GM12874 (cell line): ENCODE measurements at regions not wholly inside any gene's neighbourhood (a gene's known extent, or its start where the extent isn't known, plus 50 kb on each side); places are given as distances from the start of the nearest gene placed in this dataset.

ENCODE experiments used
- TF ChIP-seq, protein P1 (sequence below): IDR thresholded peaks from 2 replicates; pipeline ENCODE4 v1.5.1; 2011; ENCODE audit warnings: low read depth, mild to moderate bottlenecking, control low read depth, low read length, moderate library complexity; ENCODE audit not compliant: insufficient read depth

- TF ChIP-seq, protein P1, sequence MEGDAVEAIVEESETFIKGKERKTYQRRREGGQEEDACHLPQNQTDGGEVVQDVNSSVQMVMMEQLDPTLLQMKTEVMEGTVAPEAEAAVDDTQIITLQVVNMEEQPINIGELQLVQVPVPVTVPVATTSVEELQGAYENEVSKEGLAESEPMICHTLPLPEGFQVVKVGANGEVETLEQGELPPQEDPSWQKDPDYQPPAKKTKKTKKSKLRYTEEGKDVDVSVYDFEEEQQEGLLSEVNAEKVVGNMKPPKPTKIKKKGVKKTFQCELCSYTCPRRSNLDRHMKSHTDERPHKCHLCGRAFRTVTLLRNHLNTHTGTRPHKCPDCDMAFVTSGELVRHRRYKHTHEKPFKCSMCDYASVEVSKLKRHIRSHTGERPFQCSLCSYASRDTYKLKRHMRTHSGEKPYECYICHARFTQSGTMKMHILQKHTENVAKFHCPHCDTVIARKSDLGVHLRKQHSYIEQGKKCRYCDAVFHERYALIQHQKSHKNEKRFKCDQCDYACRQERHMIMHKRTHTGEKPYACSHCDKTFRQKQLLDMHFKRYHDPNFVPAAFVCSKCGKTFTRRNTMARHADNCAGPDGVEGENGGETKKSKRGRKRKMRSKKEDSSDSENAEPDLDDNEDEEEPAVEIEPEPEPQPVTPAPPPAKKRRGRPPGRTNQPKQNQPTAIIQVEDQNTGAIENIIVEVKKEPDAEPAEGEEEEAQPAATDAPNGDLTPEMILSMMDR, result no peak
These were observed 262.6 kb downstream of the ATPSCKMT start for GRCh38 chr5:9987101-9987500.

- TF ChIP-seq, protein P1, result no peak
These were observed 272.6 kb downstream of the ATPSCKMT start for GRCh38 chr5:9977070-9977469.

DNA sequence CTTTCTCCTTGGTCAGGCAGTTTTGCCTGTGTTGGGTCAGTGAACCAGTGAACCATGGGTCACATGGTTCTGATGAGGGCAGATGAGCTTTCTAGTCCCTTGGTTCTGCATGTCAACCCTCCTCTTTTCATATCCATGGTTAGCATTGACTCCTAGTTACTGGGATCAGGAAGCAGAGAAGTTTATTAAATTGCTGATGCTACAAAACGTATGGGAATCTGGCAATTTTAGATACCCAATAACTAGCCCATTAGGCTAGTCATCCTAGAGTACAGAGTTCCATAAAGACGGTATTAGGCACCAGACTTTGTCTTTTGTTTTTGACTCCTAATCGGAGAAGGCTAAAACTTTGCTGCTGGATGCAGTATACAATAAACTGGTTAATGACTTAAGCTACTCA, 273.1 kb downstream of the ATPSCKMT start:
- TF ChIP-seq, protein P1, result no peak

DNA sequence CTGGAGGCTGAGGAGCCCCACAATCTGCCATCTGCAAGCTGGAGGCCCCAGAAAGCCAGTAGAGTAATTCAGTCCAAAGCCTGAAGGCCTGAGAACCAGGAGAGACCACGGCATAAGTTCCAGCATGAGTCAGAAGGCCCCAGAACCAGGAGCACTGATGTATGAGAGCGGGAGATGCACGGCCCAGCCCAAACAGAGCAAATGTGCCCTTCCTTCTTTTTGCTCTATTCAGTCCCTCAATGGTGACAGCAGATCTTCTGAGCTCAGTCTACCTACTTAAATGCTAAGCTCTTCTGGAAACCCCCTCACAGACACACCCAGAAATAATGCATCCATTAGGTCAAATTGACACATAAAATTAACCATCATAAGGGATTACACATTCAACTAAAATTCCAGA, 277.6 kb downstream of the ATPSCKMT start:
- TF ChIP-seq, protein P1, result no peak

GRCh38 chr5:9971301-9971700, 278.4 kb downstream of the ATPSCKMT start:
- TF ChIP-seq, protein P1, result no peak

DNA sequence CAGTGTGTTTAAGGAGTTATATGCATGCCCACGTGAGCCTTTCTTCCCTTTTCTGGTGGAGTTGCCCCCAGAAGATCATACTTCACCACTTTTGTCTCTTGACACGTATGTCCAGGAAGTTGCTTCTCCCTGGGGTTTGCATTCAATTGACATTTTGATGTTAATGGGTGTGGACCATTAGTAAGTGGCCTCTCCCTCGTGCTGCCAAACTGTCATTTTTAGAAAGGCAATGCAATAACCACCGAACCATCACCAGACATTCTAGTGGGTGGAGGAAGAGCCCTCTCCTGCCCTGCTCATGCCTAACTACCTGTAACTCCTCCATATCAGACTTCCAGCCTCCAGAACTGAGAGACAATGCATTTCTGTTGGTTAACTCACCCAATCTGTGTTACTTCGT, 290.8 kb downstream of the ATPSCKMT start:
- TF ChIP-seq, protein P1, result no peak

GRCh38 chr5:9957214-9957613, 292.5 kb downstream of the ATPSCKMT start:
- TF ChIP-seq, protein P1, result no peak

DNA sequence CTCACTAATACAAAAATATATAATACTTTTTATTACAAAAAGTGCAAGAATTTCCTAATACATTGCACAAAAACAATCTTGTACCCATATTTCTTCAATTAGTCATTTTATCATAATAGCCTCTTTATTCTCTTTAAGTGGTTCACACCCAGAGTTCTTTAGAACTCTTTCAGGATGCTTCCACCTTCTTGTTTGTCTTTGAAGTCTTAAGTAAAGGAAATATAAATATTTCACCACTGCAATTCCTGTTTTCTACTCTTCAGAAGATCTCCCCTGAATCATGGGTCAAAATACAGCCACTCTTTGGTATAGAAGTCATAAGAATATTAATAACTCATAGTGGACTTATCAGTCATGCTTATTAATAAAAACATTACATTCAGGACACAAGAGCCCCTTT, 293.0 kb downstream of the ATPSCKMT start:
- TF ChIP-seq, protein P1, result no peak
